ENCODE measurements at regions not wholly inside any gene's neighbourhood (a gene's known extent, or its start where the extent isn't known, plus 50 kb on each side); places are given as distances from the start of the nearest gene placed in this dataset.

DNA sequence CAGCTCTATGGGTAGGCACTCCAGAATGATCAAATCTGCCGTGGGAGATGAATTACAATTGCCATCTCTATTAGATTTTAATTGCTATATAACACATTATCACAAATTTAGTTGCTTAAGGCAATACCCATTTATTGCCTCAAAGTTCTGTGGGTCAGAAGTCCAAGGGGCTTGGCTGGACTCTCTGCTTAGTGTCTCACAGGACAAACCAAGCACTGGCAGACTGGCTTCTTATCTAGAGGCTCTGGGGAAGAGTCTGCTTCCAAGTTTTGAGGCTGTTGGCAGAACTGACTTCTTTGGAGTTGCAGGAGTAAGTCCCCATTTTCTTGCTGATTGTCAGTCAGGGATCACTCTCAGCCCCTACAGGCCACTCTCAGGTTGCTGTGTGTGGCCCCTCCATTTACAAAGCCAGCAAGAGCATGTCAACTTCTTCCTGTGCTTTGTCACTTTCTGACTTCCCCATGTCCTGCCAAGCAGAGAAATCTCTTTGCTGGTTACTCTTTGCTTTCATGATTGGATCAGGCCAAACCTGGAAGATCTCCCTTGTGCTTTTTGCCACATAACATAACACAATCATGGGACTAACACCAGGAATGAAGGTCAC, 93.5 kb upstream of the PRICKLE2 start:
- no peak overlapping the region for H3K27ac ChIP-seq
- TF ChIP-seq, protein P1, sequence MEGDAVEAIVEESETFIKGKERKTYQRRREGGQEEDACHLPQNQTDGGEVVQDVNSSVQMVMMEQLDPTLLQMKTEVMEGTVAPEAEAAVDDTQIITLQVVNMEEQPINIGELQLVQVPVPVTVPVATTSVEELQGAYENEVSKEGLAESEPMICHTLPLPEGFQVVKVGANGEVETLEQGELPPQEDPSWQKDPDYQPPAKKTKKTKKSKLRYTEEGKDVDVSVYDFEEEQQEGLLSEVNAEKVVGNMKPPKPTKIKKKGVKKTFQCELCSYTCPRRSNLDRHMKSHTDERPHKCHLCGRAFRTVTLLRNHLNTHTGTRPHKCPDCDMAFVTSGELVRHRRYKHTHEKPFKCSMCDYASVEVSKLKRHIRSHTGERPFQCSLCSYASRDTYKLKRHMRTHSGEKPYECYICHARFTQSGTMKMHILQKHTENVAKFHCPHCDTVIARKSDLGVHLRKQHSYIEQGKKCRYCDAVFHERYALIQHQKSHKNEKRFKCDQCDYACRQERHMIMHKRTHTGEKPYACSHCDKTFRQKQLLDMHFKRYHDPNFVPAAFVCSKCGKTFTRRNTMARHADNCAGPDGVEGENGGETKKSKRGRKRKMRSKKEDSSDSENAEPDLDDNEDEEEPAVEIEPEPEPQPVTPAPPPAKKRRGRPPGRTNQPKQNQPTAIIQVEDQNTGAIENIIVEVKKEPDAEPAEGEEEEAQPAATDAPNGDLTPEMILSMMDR (conservative IDR thresholded peaks at IDR 0.05), result no peak

DNA sequence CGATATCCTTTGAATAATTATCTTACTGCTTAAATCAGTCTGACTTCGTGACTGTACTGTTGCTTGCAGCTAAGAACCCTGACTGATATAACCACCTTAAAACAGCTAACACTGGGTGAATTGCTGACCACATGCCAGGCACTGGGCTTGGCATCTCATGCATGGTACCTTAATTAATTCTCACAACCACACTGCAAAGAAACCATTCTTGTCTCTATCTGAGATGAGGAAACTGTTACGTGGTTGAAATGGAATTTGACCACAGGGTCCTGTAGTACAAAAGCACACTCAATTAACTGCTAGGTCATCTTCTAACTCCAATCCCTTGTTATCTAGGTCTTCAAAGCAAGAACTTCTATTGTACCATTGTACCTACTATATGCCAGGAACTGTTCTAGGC, 92.7 kb upstream of the PRICKLE2 start:
- TF ChIP-seq, protein P1 (conservative IDR thresholded peaks at IDR 0.05), result no peak
- H3K27ac ChIP-seq, result no peak overlapping the region

DNA sequence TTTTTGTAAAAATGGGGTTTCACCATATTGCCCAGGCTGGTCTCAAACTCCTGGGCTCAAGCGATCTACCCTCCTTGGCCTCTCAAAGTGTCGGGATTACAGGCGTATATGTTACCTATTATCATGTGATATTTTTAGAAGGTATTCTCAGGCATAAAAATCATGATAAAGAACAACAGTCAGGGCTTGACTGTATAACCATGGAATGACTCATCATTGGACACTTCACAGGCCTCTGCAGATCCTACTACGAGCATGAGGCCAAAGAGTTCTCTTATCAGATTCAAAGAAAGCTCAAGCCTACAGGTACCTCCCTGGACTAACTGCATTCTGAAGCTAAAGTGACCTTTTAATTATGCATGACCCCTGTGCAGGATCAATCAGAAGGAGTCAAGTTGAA, 91.7 kb upstream of the PRICKLE2 start:
- H3K27ac ChIP-seq, result no peak overlapping the region
- TF ChIP-seq, protein P1 (conservative IDR thresholded peaks at IDR 0.05), result no peak

DNA sequence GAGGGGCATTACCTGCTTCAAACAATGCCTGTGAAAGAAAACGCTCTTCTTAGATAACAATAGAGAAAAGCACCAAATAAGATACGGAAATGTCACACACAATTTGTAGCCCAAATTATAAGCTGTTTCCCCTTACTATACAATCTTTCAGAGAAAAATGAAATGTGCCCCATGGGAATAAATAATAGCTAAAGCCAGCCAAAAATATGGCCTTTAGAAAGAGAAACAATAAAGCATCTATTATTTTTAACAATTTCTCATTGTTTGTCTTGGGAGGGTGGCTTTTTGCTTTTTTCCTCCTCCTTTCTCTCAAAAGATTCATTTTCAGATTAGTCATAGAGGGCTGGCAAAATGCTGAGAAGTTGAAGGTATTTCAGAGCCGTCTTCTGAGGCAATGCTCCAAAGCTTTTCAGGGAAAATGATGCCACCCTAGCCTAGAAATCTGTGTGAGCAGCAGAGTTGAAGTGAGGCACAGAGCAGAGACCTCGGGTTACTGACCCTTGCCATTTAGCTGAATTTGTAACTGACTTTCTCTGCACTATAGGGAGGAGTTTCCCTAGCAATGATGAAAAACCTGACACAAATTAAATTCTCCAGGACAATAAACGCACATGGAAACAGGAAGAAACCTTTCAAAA, 86.3 kb upstream of the PRICKLE2 start:
- TF ChIP-seq, protein P1 (conservative IDR thresholded peaks at IDR 0.05), result no peak
- no peak overlapping the region for H3K27ac ChIP-seq

DNA sequence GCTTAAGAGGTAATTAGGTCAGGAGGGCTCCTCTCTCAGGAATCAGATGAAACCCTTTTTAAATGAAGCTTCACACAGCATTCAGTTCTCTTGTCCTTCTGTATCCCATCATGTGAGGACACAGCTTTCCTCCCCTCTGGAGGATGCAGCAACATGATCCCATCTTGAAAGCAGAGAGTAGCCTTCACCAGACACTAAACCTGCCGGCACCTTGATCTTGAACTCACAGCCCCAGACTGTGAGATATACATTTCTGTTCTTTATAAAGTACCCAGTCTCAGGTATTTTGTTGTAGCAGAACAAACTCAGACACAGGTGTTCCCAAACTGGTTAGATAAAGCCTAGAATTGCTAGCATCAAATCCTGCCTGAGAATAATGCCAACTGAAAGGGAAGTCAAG, 83.7 kb upstream of the PRICKLE2 start:
- no peak overlapping the region for H3K27ac ChIP-seq

DNA sequence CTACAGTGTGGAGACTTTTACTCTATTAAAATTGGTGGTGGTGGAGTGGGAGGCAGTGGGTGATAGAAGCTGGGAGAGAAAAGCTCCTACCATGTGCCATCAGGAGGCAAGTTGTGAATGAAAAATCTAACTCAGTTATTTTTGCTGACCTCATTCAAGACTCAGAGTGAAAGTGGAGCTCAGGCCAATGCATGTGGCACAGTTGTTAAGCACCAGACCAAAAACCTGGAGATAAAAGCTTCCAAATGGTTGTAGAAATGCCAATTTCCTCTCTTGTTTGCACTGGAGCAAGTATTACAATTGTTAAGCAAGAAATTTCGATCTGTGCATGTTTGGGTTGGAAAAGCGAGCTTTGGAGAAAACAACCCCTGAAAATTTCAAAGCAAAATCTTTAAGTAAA, 81.5 kb upstream of the PRICKLE2 start:
- H3K27ac ChIP-seq, result no peak overlapping the region
- TF ChIP-seq, protein P1 (conservative IDR thresholded peaks at IDR 0.05), result no peak

More for the DNA sequence above, 83.7 kb upstream of the PRICKLE2 start:
- TF ChIP-seq, protein P1 (conservative IDR thresholded peaks at IDR 0.05), result no peak

DNA sequence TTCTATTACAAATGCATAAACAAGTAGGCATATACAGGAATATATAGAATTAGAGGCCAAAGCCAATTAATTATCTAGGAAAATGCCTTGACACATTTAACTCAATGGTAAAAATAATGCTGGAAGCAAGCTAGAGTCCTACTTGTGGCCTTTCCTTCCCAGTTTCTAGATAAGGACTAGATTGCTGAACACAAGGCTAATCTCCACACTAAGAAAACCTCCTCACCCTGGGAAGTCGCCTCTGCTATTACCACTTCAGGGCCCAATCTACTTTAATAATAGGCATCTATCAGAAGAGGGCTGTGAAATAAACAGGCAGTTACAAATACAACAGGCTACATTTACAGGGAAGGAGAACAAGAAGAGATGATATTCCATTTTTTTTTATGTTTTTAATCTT, 80.5 kb upstream of the PRICKLE2 start:
- TF ChIP-seq, protein P1 (conservative IDR thresholded peaks at IDR 0.05), result no peak
- H3K27ac ChIP-seq, result no peak overlapping the region
